NCI-H2107 treated with DMSO at 0.1 percent for 48 hours (cell line): ENCODE measurements at regions not wholly inside any gene's neighbourhood (a gene's known extent, or its start where the extent isn't known, plus 50 kb on each side); places are given as distances from the start of the nearest gene placed in this dataset.
A peak's percentile ranks its signal among the peaks of the same experiment; 100 is the strongest.
"Not testable (repeated sequence)": the region's sequence is repeated elsewhere in the genome, so short reads cannot be mapped to it uniquely, and the experiment has no call there.

Experiments used
- DNase-seq: peaks from one replicate; lab custom pipeline; 2025; ENCODE audit not compliant: unreplicated experiment; lab: John Stamatoyannopoulos, UW

DNA sequence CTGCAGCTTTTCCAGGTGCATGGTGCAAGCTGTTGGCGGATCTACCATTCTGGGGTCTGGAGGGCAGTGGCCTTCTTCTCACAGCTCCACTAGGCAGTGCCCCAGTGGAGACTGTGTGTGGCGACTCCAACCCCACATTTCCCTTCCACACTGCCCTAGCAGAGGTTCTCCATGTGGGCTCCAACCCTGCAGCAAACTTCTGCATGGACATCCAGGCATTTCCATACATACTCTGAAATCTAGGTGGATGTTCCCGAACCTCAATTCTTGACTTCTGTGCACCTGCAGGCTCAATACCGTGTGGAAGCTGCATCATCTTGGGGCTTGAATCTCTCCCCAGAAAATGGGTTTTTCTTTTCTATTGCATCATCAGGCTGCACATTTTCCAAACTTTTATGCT lies 160.2 kb upstream of the DYRK2 start:
- not testable (repeated sequence) for DNase-seq

- DNase-seq: no peak
These were observed 159.5 kb upstream of the DYRK2 start for GRCh38 chr12:67489007-67489406.

DNA sequence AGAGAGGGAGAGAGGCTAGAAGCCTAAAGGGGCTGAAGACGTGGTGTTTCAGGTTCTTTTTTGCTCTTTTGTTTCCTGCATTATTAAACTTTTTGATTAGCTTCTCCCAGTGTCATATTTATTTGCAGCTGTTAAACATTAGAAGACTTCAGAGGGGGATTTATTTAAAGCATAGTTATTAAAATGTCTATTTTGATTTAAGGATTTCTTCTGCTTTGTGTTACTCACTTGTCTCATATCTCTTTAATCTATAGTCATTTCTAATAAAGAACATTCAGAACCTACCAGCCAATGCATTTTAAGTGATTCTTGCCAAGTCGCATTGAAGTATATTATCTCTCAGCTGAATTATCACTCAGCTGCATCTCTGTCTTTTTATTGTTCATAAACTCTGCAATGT lies 152.0 kb upstream of the DYRK2 start:
- DNase-seq: no peak

GRCh38 chr12:67498991-67499390 lies 149.6 kb upstream of the DYRK2 start:
- no peak for DNase-seq

- no peak for DNase-seq
These were observed 147.2 kb upstream of the DYRK2 start for GRCh38 chr12:67501362-67501761.

GRCh38 chr12:67504026-67504425 lies 144.5 kb upstream of the DYRK2 start:
- no peak for DNase-seq

DNA sequence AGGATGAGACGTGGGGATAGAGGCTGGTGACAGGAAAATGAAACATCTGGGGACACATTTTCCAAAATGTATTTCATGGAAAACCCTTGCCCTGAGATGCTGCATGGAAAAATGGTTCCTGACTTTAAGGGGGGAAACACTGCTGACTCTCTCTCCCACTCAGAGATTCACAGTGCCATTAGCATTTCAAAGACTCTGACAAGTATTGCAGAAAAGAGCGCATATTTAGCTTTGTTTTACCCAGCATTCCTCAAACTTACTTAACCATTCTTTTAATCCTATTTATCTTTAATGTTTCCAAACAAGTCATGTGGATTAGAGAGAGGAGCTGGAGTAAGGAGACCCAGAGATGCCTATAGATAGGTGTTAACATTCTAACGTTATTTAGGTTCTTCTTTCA lies 141.8 kb upstream of the DYRK2 start:
- DNase-seq: no peak

DNA sequence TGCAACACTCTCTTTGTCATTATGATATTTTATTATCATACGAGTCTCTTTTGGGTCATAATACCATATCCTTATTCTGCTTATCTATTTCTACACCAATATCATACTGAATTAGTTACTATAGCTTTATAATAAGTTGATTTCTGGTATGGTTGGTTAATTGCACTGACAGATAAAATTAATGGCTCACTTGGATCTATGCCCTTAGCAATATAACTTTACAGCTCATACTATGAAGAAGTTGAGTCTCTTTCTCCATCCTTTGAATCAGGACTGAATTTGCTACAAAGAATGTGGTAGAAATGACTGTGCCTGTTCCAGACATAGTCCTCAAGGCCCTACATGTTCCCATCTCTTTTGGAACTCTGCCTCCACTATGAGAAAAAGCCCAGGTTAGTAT lies 139.7 kb upstream of the DYRK2 start:
- DNase-seq: no peak

GRCh38 chr12:67509666-67510386 lies 138.7 kb upstream of the DYRK2 start:
- no peak for DNase-seq

- no peak for DNase-seq
These were observed 136.5 kb upstream of the DYRK2 start for GRCh38 chr12:67512061-67512460.

DNA sequence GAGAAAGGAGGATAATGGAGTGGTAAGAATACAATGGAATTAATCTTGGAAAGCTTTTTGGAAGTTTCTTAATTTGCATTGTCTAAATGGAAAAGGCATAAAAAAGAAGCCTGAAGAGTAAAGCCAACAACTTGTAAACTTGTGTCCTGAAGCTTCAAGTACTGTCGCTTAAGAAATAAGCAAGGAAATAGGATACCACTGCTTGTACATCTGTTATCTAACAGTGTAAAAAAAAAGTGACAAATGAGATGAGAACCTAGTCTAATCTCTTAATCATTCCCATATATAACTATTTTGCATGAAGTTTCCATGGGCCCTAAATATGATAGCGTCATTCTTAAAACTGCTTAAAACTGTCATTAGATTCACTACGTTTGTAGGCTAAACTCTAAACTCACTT lies 134.0 kb upstream of the DYRK2 start:
- DNase-seq: no peak

- DNase-seq: peak; percentile 92
These were observed 132.7 kb upstream of the DYRK2 start for GRCh38 chr12:67515679-67516340.

DNA sequence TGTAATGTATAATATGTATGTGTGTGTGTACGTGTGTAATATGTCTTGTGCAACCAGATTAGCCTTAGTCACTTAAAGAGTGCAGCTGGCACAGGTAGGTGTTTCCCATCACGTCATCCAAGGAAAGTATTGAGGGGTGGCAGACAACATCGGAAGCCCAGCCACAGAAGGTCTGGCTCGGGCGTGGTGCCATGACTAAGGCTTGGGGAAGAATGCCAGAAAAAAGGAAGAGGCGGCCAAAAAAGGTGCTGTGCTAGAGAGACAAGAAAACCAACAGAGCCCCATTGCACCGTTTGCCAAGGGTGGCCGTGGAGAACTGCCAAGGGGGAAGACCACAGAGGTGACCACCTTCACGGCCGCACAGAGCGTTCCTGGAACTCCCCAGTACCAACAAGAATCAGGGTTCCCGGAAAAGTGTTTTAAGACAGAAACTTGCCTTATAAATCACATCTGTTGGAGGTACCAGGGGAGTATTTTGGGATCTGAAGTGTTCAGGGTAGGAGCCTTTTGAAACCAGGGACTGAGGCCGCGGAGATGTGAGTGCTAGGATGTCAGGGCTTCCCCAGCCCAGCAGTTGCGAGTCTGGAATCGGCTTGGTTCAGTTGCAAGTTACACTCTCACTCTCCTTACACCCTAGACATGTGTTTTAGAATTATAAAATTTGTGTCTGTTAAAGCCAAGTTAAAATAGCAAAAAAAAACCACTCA lies 131.2 kb upstream of the DYRK2 start:
- no peak for DNase-seq

DNA sequence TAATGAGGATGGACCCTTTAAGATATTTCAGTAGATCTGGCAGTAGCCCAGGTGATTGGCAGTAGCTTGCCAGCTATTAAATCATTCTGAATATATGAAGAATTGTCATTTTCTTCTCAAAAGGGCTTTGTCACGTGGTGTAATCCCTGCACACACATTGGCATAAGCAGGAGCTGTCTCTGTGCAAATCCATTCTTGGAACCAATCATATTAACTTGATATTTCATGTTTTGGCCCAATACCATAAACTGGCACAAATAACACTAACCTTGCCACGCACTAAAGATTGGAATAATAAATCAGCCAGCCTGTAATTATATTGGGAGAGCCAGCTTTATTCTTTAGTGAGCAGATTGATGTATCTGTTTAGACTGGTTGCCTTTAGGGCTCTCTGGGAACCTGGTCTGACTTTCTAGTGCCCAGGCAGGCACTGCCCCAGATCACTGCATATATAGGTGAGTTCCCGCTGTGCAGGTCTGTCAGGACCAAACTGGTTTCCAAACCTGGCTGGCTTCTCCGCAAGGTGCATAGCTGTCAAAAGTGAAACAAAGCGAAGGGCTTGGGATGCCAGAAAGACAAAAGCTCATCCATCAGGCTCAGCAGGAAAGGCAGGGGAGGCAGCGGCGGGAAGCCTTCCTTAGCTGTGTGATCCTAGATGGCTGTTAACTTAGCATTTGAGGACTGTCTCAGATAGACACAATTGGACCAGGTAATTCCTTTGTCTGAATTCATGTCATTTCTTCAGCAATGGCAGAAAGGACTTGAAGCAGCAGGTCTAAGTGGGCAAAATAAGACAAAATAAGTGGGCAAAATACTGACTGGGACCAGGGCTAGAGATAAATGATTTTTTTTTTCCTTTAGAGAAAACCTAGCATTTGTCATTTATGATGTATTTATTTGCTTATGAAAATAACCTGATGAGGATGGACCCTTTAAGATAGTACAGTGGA lies 128.8 kb upstream of the DYRK2 start:
- DNase-seq: peak; percentile 80

- DNase-seq: peak; percentile 89
These were observed 127.9 kb upstream of the DYRK2 start for GRCh38 chr12:67520606-67521005.

GRCh38 chr12:67522222-67522621 lies 126.3 kb upstream of the DYRK2 start:
- no peak for DNase-seq

GRCh38 chr12:67523538-67523937 lies 125.0 kb upstream of the DYRK2 start:
- DNase-seq: no peak

DNA sequence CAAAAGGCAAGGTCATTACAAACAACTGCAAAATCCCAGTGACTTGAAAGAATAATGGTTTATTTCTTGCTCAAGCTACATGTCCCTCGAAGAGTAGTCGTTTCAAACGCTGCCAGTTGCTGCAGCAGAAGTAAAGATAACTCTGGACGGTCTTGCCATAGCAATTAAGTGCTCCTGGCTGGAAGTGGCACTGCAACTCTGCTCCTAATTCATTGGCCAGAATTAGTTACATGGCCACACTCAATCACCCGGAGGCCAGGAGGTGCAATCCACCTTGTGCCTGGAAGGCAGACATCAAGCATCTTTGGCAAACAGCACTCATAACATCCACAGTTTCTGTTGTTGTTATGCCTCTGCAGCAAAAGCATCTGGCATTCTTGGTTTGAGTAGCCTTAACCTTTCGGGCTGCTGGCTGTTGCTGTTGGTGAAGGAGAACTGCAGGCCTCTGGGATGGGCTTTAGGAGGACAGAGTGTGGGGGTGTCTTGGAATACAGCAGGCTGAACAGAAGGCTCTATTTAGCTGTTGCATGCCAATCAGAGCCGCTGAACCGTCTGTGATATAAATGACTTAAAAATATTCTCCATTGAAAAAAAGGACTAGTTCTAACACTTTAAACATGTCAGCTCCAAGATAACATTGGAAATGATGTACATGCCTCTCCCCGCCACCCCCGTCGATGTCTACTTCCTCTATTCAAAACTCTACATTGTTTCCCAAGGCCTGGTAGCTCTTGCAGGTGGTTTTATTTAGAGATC lies 123.5 kb upstream of the DYRK2 start:
- no peak for DNase-seq

DNA sequence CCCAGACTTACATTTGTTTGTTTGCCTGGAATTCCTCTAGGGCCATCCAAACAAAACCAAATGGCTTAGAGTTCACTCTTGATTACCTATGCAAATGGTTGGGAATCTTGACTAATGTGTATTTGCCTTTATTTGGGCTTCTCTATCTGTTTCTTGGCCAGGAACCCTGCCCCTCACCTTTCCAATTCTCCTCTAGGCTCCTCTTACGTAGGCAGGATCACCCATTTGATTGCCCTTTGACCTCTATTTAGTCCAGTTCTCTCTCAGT lies 123.0 kb upstream of the DYRK2 start:
- DNase-seq: no peak

DNA sequence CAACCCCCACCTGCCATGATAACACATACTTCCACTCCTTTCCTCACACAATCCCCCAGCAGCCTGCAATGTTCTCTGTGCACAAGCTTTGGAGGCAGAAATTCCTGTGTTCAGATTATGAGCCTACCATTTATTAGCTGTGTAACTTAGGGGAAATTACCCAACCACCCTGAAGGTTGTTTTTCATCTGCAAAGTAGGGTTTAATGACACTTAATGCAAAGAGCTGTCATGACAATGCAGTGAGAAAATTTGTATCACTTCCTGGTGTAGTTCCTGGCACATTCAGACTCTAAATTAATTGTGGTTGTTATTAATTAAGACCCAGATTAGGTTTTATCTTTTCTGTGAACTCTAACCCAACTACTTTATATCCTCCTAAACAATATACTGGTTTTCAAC lies 122.4 kb upstream of the DYRK2 start:
- no peak for DNase-seq

DNA sequence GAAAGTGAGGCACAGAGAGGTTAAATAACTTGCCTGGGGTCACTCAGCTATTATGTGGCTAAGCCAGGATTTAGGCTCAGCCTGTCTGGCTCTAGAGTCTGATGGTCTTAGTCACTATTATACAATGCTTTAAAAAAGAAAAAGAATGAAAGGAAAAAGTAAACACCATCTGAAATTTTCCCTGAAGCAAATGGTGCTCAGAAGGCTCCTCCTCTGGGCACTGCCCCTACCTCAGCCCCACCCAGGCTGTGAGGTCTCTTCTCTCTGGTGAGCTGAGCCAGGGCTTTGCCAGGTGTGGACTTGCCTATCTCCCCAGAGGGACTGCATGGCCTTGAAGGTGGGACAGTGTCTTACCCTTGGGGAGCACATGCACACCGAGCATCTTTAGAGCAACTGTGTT lies 117.5 kb upstream of the DYRK2 start:
- no peak for DNase-seq
